ENCODE measurements at regions not wholly inside any gene's neighbourhood (a gene's known extent, or its start where the extent isn't known, plus 50 kb on each side); places are given as distances from the start of the nearest gene placed in this dataset.

DNA sequence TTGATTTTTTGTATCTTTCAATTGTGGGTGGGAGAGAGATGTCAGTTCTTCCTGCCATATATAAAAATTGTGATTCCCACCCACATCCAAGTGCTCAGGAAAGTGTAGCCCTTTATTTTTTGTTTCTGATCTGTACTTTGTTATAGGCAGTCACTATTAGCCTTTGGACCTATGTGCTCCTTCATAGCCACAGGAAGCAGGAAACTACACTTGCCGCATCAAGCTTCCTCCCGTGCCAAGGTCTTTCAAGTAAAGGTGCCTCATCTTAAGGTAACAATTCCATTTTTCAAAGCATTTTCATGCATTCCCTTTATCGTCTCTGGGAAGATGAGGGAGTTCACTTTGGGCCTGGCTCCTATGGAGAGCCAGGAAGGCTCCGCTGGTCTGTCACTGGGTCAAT is 339.0 kb downstream of the DIRAS2 start:
- TF ChIP-seq, protein P1, sequence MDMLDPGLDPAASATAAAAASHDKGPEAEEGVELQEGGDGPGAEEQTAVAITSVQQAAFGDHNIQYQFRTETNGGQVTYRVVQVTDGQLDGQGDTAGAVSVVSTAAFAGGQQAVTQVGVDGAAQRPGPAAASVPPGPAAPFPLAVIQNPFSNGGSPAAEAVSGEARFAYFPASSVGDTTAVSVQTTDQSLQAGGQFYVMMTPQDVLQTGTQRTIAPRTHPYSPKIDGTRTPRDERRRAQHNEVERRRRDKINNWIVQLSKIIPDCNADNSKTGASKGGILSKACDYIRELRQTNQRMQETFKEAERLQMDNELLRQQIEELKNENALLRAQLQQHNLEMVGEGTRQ (IDR thresholded peaks at IDR 0.05; ENCODE audit: borderline replicate concordance, low read depth, low read length) = no peak
- no peak for TF ChIP-seq POU2F2 (IDR thresholded peaks at IDR 0.05; ENCODE audit: borderline replicate concordance, low read depth, low read length)
- TF ChIP-seq, protein P2, sequence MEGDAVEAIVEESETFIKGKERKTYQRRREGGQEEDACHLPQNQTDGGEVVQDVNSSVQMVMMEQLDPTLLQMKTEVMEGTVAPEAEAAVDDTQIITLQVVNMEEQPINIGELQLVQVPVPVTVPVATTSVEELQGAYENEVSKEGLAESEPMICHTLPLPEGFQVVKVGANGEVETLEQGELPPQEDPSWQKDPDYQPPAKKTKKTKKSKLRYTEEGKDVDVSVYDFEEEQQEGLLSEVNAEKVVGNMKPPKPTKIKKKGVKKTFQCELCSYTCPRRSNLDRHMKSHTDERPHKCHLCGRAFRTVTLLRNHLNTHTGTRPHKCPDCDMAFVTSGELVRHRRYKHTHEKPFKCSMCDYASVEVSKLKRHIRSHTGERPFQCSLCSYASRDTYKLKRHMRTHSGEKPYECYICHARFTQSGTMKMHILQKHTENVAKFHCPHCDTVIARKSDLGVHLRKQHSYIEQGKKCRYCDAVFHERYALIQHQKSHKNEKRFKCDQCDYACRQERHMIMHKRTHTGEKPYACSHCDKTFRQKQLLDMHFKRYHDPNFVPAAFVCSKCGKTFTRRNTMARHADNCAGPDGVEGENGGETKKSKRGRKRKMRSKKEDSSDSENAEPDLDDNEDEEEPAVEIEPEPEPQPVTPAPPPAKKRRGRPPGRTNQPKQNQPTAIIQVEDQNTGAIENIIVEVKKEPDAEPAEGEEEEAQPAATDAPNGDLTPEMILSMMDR (IDR thresholded peaks at IDR 0.05 in 2 of 3, conservative IDR thresholded peaks at IDR 0.05 in 1 of 3; ENCODE audit: control insufficient read depth in 2 of 3, extremely low read depth in 1 of 3, insufficient read depth in 1 of 3, low read depth in 3 of 3, low read length in 3 of 3) = no peak
- no peak for TF ChIP-seq HDAC2 (IDR thresholded peaks at IDR 0.05)
- no peak for TF ChIP-seq BRCA1 (IDR thresholded peaks at IDR 0.05; ENCODE audit: low read depth, low read length)
- TF ChIP-seq, protein P3, sequence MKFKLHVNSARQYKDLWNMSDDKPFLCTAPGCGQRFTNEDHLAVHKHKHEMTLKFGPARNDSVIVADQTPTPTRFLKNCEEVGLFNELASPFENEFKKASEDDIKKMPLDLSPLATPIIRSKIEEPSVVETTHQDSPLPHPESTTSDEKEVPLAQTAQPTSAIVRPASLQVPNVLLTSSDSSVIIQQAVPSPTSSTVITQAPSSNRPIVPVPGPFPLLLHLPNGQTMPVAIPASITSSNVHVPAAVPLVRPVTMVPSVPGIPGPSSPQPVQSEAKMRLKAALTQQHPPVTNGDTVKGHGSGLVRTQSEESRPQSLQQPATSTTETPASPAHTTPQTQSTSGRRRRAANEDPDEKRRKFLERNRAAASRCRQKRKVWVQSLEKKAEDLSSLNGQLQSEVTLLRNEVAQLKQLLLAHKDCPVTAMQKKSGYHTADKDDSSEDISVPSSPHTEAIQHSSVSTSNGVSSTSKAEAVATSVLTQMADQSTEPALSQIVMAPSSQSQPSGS (IDR thresholded peaks at IDR 0.05; ENCODE audit: low read length) = no peak
- no peak for TF ChIP-seq ZNF622 (IDR thresholded peaks at IDR 0.05)
- TF ChIP-seq YY1 (IDR thresholded peaks at IDR 0.05; ENCODE audit: low read depth, low read length) = no peak
- TF ChIP-seq POLR2A (IDR thresholded peaks at IDR 0.05; ENCODE audit: low read depth, low read length) = no peak
